Loucy (cell line): ENCODE measurements at regions not wholly inside any gene's neighbourhood (a gene's known extent, or its start where the extent isn't known, plus 50 kb on each side); places are given as distances from the start of the nearest gene placed in this dataset.

Source experiments
- CTCF ChIP-seq: fragments of 200-600 bp; sonication (generic); conservative IDR thresholded peaks from 2 replicates; pipeline ENCODE4 v1.5.1; 2014; ENCODE audit warnings: mild to moderate bottlenecking, antibody characterized with exemption, low read length
- EZH2phosphoT487 ChIP-seq: fragments of 200-600 bp; IDR thresholded peaks from 2 replicates; pipeline ENCODE4 v1.6.1; 2018; ENCODE audit warnings: antibody characterized with exemption, mild to moderate bottlenecking, moderate library complexity, borderline replicate concordance

DNA sequence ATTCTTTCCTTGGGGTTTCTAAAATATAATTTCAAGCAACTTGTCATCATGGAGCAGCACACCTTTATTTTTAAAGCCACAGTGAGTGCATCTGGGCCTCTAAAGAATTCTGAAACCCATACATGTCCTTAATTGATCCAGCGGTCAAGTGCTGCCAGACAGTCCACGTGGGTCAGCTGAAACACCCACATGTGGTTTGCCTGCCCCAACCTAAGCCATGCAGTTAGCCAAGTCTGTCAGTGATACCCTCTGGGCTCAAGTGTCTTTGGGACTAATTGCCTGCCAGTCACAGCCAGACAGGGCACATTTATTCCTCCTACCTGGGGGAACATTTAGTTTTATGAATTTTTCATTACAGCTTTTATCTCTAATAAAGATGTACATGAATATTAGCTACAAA is 291.4 kb upstream of the SLC30A5 start:
- no peak for TF ChIP-seq CTCF
- no peak for TF ChIP-seq EZH2phosphoT487
